ENCODE measurements at regions not wholly inside any gene's neighbourhood (a gene's known extent, or its start where the extent isn't known, plus 50 kb on each side); places are given as distances from the start of the nearest gene placed in this dataset.

- no peak for DNase-seq (ENCODE audit: low read depth in 3 of 3)
These were observed 993.2 kb downstream of the BCL11B start for GRCh38 chr14:98278800-98279199.

- no peak for DNase-seq (ENCODE audit: low read depth in 3 of 3)
These were observed 991.6 kb downstream of the BCL11B start for GRCh38 chr14:98280436-98280835.

GRCh38 chr14:98288825-98289224 lies 983.2 kb downstream of the BCL11B start:
- no peak for DNase-seq (ENCODE audit: low read depth in 3 of 3)

- DNase-seq (ENCODE audit: low read depth in 3 of 3) = no peak
These were observed 981.4 kb downstream of the BCL11B start for GRCh38 chr14:98290596-98290995.

- no peak for DNase-seq (ENCODE audit: low read depth in 3 of 3)
These were observed 979.8 kb downstream of the BCL11B start for GRCh38 chr14:98292191-98292590.

GRCh38 chr14:98293576-98293975 lies 978.4 kb downstream of the BCL11B start:
- DNase-seq (ENCODE audit: low read depth in 3 of 3) = no peak

- no peak for DNase-seq (ENCODE audit: low read depth in 3 of 3)
These were observed 975.1 kb downstream of the BCL11B start for GRCh38 chr14:98296895-98297294.

- DNase-seq (ENCODE audit: low read depth in 3 of 3) = no peak
These were observed 974.4 kb downstream of the BCL11B start for GRCh38 chr14:98297567-98297966.

GRCh38 chr14:98298481-98299244 lies 973.3 kb downstream of the BCL11B start:
- DNase-seq (ENCODE audit: low read depth in 3 of 3) = no peak

- DNase-seq (ENCODE audit: low read depth in 3 of 3) = no peak
These were observed 970.3 kb downstream of the BCL11B start for GRCh38 chr14:98301681-98302080.

GRCh38 chr14:98304574-98304973 lies 967.4 kb downstream of the BCL11B start:
- no peak for DNase-seq (ENCODE audit: low read depth in 3 of 3)

- no peak for DNase-seq (ENCODE audit: low read depth in 3 of 3)
These were observed 962.4 kb downstream of the BCL11B start for GRCh38 chr14:98309591-98309990.

GRCh38 chr14:98312006-98312405 lies 960.0 kb downstream of the BCL11B start:
- DNase-seq (ENCODE audit: low read depth in 3 of 3) = no peak

GRCh38 chr14:98321841-98322240 lies 950.2 kb downstream of the BCL11B start:
- no peak for DNase-seq (ENCODE audit: low read depth in 3 of 3)

GRCh38 chr14:98323836-98324235 lies 948.2 kb downstream of the BCL11B start:
- DNase-seq (ENCODE audit: low read depth in 3 of 3) = no peak

- DNase-seq (ENCODE audit: low read depth in 3 of 3) = no peak
These were observed 946.2 kb downstream of the BCL11B start for GRCh38 chr14:98325761-98326160.

GRCh38 chr14:98328496-98328895 lies 943.5 kb downstream of the BCL11B start:
- no peak for DNase-seq (ENCODE audit: low read depth in 3 of 3)

- no peak for DNase-seq (ENCODE audit: low read depth in 3 of 3)
These were observed 937.8 kb downstream of the BCL11B start for GRCh38 chr14:98334186-98334585.

- no peak for DNase-seq (ENCODE audit: low read depth in 3 of 3)
These were observed 930.8 kb downstream of the BCL11B start for GRCh38 chr14:98341211-98341610.

- DNase-seq (ENCODE audit: low read depth in 3 of 3) = no peak
These were observed 926.8 kb downstream of the BCL11B start for GRCh38 chr14:98345161-98345560.

GRCh38 chr14:98347686-98348085 lies 924.3 kb downstream of the BCL11B start:
- no peak for DNase-seq (ENCODE audit: low read depth in 3 of 3)

GRCh38 chr14:98348505-98348904 lies 923.5 kb downstream of the BCL11B start:
- no peak for DNase-seq (ENCODE audit: low read depth in 3 of 3)

- DNase-seq (ENCODE audit: low read depth in 3 of 3) = no peak
These were observed 921.8 kb downstream of the BCL11B start for GRCh38 chr14:98350213-98350612.

GRCh38 chr14:98364961-98365360 lies 907.0 kb downstream of the BCL11B start:
- no peak for DNase-seq (ENCODE audit: low read depth in 3 of 3)

Measured in stimulated activated CD4-positive, alpha-beta T cell treated with anti-CD3 and anti-CD28 coated beads, TNF-alpha, amount 100 ng/mL, for 24 hours (primary cell).